ENCODE measurements at regions not wholly inside any gene's neighbourhood (a gene's known extent, or its start where the extent isn't known, plus 50 kb on each side); places are given as distances from the start of the nearest gene placed in this dataset.

DNA sequence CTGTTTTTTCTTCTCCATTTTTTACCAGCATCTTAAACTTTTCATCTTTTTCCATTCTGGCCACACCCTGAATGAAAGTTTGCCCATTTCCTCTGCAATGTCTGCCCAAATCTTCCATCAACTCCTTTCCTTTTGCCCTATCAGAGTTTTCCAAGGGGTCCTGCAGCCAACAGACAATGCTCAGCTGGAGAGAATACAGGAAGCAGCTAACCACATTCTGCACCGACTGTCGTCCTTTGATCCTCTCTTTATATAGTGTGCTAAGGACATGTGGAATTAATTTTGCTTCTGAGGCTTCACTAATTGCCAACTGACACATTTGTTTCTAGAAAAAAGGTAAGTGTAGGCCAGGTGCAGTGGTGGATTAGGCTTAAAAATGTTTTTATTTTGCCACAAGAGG lies 50.5 kb upstream of the DLX2 start:
- Histone ChIP-seq H3K36me3 (replicated peaks in 1 of 2; ENCODE audit: control insufficient read depth in 1 of 2, insufficient read depth in 2 of 2, low read length in 1 of 2) (peaks cover 0 to 8% of the 10 kb centered on the region in 2 experiments), H3K9me3 (no peaks in the 10 kb centered on the region), H3K27me3 (ENCODE audit: insufficient read depth) (0 out of 2 replicates have a peak, but pooled peaks cover 6% of the 10 kb centered on the region), H3K27ac (ENCODE audit: low read depth in 2 of 2, low read length in 1 of 2) (no peak overlapping the region), H3K4me2 (no peak overlapping the region), H2AFZ (ENCODE audit: low read depth) (0 out of 2 replicates have a peak overlapping the region, but pooled peaks have one; percentile 4), H3K79me2 (ENCODE audit: insufficient read depth) (no peaks in the 10 kb centered on the region), H3K9ac (no peak overlapping the region), H4K20me1 (ENCODE audit: insufficient read depth) (no peaks in the 10 kb centered on the region), H3K4me1 (ENCODE audit: control insufficient read depth in 1 of 2, insufficient read depth in 2 of 2, low read depth in 1 of 2, low read length in 1 of 2) (no peaks in the 10 kb centered on the region), H3K9me2 (no peaks in the 10 kb centered on the region), H3F3A (replicated peaks; ENCODE audit: insufficient read depth) (no peaks in the 10 kb centered on the region), H3K4me3 (ENCODE audit: low read depth in 2 of 2, low read length in 1 of 2) (no peak overlapping the region)
- no peak for TF ChIP-seq EZH2phosphoT487 (IDR thresholded peaks at IDR 0.05; ENCODE audit: borderline replicate concordance, low read depth)
- no peak for TF ChIP-seq GATA2 (CRISPR knock-in tag; IDR thresholded peaks at IDR 0.05)
- TF ChIP-seq, protein P1, sequence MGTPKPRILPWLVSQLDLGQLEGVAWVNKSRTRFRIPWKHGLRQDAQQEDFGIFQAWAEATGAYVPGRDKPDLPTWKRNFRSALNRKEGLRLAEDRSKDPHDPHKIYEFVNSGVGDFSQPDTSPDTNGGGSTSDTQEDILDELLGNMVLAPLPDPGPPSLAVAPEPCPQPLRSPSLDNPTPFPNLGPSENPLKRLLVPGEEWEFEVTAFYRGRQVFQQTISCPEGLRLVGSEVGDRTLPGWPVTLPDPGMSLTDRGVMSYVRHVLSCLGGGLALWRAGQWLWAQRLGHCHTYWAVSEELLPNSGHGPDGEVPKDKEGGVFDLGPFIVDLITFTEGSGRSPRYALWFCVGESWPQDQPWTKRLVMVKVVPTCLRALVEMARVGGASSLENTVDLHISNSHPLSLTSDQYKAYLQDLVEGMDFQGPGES (IDR thresholded peaks at IDR 0.05; ENCODE audit: low read depth, low read length): no peak
- TF ChIP-seq, protein P2, sequence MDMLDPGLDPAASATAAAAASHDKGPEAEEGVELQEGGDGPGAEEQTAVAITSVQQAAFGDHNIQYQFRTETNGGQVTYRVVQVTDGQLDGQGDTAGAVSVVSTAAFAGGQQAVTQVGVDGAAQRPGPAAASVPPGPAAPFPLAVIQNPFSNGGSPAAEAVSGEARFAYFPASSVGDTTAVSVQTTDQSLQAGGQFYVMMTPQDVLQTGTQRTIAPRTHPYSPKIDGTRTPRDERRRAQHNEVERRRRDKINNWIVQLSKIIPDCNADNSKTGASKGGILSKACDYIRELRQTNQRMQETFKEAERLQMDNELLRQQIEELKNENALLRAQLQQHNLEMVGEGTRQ (IDR thresholded peaks at IDR 0.05; ENCODE audit: borderline replicate concordance, low read depth, low read length): no peak
- TF ChIP-seq, protein P3, sequence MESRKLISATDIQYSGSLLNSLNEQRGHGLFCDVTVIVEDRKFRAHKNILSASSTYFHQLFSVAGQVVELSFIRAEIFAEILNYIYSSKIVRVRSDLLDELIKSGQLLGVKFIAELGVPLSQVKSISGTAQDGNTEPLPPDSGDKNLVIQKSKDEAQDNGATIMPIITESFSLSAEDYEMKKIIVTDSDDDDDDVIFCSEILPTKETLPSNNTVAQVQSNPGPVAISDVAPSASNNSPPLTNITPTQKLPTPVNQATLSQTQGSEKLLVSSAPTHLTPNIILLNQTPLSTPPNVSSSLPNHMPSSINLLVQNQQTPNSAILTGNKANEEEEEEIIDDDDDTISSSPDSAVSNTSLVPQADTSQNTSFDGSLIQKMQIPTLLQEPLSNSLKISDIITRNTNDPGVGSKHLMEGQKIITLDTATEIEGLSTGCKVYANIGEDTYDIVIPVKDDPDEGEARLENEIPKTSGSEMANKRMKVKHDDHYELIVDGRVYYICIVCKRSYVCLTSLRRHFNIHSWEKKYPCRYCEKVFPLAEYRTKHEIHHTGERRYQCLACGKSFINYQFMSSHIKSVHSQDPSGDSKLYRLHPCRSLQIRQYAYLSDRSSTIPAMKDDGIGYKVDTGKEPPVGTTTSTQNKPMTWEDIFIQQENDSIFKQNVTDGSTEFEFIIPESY (IDR thresholded peaks at IDR 0.05; ENCODE audit: borderline replicate concordance, low read depth): no peak
- ChIA-PET POLR2A (no interaction called here), CTCF (no interaction called here)
- DNase-seq: no peak
- 17% methylated on average over 2 of the region's 2 CpGs for WGBS (ENCODE audit: low lambda C conversion rate)

DNA sequence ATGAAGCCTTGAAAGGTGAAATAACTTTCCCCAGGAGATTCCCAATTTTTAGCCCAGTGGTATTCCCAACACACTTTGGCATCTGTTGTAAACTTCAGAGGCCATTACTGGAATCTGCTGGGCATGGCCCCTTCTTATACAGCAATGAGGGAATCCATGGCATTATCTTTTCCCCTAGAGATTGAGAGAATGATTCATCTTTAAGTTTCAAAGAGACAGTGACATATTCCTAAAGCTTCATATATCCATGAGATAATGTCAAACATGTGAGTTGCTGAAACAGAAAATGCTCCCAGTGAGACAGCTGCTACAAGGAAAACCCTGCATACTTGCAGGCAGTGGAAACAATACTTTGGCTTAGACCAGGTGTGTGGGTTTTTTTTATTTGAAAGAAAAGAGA lies 51.1 kb upstream of the DLX2 start:
- Histone ChIP-seq H3K9me3 (no peaks in the 10 kb centered on the region), H3K9ac (no peak overlapping the region), H3F3A (replicated peaks; ENCODE audit: insufficient read depth) (no peaks in the 10 kb centered on the region), H3K4me2 (no peak overlapping the region), H2AFZ (ENCODE audit: low read depth) (no peak overlapping the region), H3K27ac (ENCODE audit: low read depth in 2 of 2, low read length in 1 of 2) (no peak overlapping the region), H3K79me2 (ENCODE audit: insufficient read depth) (no peaks in the 10 kb centered on the region), H3K4me1 (ENCODE audit: control insufficient read depth in 1 of 2, insufficient read depth in 2 of 2, low read depth in 1 of 2, low read length in 1 of 2) (no peaks in the 10 kb centered on the region), H4K20me1 (ENCODE audit: insufficient read depth) (no peaks in the 10 kb centered on the region), H3K9me2 (no peaks in the 10 kb centered on the region), H3K27me3 (ENCODE audit: insufficient read depth) (peaks cover 6% of the 10 kb centered on the region; the same call in 1 of the 2 replicates), H3K4me3 (ENCODE audit: low read depth in 2 of 2, low read length in 1 of 2) (no peak overlapping the region), H3K36me3 (replicated peaks in 1 of 2; ENCODE audit: control insufficient read depth in 1 of 2, insufficient read depth in 2 of 2, low read length in 1 of 2) (peaks cover 0 to 8% of the 10 kb centered on the region in 2 experiments)
- CTCF ChIA-PET: no interaction called here
- POLR2A ChIA-PET: no interaction called here
- DNase-seq: no peak
- TF ChIP-seq, protein P2 (IDR thresholded peaks at IDR 0.05; ENCODE audit: borderline replicate concordance, low read depth, low read length): no peak
- TF ChIP-seq EZH2phosphoT487 (IDR thresholded peaks at IDR 0.05; ENCODE audit: borderline replicate concordance, low read depth) (no peak), RAD21 (IDR thresholded peaks at IDR 0.05; ENCODE audit: low read length) (no peak), YY1 (IDR thresholded peaks at IDR 0.05; ENCODE audit: low read depth) (no peak), NRF1 (IDR thresholded peaks at IDR 0.05; ENCODE audit: low read depth, low read length) (no peak), JUND (IDR thresholded peaks at IDR 0.05) (no peak), GATA2 (CRISPR knock-in tag; IDR thresholded peaks at IDR 0.05) (no peak), TEAD4 (IDR thresholded peaks at IDR 0.05; ENCODE audit: borderline replicate concordance, insufficient read depth) (no peak), EP300 (IDR thresholded peaks at IDR 0.05; ENCODE audit: borderline replicate concordance in 1 of 2, low read depth in 1 of 2, low read length in 1 of 2) (no peak)
- TF ChIP-seq, protein P4, sequence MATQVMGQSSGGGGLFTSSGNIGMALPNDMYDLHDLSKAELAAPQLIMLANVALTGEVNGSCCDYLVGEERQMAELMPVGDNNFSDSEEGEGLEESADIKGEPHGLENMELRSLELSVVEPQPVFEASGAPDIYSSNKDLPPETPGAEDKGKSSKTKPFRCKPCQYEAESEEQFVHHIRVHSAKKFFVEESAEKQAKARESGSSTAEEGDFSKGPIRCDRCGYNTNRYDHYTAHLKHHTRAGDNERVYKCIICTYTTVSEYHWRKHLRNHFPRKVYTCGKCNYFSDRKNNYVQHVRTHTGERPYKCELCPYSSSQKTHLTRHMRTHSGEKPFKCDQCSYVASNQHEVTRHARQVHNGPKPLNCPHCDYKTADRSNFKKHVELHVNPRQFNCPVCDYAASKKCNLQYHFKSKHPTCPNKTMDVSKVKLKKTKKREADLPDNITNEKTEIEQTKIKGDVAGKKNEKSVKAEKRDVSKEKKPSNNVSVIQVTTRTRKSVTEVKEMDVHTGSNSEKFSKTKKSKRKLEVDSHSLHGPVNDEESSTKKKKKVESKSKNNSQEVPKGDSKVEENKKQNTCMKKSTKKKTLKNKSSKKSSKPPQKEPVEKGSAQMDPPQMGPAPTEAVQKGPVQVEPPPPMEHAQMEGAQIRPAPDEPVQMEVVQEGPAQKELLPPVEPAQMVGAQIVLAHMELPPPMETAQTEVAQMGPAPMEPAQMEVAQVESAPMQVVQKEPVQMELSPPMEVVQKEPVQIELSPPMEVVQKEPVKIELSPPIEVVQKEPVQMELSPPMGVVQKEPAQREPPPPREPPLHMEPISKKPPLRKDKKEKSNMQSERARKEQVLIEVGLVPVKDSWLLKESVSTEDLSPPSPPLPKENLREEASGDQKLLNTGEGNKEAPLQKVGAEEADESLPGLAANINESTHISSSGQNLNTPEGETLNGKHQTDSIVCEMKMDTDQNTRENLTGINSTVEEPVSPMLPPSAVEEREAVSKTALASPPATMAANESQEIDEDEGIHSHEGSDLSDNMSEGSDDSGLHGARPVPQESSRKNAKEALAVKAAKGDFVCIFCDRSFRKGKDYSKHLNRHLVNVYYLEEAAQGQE (IDR thresholded peaks at IDR 0.05; ENCODE audit: low read depth, low read length): no peak
- TF ChIP-seq, protein P5, sequence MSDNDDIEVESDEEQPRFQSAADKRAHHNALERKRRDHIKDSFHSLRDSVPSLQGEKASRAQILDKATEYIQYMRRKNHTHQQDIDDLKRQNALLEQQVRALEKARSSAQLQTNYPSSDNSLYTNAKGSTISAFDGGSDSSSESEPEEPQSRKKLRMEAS (IDR thresholded peaks at IDR 0.05; ENCODE audit: low read depth): no peak
- TF ChIP-seq, protein P6, sequence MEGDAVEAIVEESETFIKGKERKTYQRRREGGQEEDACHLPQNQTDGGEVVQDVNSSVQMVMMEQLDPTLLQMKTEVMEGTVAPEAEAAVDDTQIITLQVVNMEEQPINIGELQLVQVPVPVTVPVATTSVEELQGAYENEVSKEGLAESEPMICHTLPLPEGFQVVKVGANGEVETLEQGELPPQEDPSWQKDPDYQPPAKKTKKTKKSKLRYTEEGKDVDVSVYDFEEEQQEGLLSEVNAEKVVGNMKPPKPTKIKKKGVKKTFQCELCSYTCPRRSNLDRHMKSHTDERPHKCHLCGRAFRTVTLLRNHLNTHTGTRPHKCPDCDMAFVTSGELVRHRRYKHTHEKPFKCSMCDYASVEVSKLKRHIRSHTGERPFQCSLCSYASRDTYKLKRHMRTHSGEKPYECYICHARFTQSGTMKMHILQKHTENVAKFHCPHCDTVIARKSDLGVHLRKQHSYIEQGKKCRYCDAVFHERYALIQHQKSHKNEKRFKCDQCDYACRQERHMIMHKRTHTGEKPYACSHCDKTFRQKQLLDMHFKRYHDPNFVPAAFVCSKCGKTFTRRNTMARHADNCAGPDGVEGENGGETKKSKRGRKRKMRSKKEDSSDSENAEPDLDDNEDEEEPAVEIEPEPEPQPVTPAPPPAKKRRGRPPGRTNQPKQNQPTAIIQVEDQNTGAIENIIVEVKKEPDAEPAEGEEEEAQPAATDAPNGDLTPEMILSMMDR (IDR thresholded peaks at IDR 0.05): no peak
